Hepatic stellate cell (primary cell): ENCODE measurements at regions not wholly inside any gene's neighbourhood (a gene's known extent, or its start where the extent isn't known, plus 50 kb on each side); places are given as distances from the start of the nearest gene placed in this dataset.

Experiments
- DNase-seq: peaks from one replicate; pipeline ENCODE4 v3.0.0; 2011; ENCODE audit warnings: low spot score

DNA sequence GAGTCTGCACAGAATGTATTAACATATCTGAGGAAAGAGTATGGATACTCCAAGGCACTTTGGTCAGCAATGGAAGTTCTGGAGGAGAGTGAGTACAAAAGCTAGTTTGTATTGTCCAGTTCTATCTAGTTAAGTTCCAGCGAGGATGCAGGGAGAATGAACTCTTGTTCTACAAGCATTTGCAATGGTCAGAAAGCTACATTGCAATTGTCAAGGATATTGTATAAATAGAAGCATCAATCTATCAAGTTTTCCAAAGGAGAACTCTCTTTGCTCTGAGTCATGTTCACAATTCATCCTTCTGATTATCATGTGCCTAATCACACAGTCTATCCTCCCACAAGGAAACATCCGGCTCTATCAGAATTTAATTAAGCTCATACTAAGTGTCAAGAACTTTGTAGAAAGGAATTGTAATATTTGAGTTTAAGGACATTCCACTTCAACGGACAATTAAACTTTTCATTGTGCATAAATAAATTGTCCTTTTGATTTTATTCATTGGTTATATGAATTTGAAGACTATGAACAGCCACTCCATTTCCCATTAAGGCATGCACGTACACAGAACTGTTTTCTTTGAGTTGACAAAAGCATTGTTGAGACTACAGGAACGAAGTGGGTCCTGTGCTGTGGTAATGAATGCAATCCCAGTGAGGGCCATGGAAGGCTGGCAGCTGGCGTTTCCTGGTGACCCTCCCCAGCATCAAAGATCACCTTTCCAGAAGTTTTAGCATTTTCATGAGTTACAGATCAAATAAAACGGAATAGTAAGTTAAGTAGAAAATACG lies 973.5 kb upstream of the GOT2 start:
- no peak for DNase-seq

DNA sequence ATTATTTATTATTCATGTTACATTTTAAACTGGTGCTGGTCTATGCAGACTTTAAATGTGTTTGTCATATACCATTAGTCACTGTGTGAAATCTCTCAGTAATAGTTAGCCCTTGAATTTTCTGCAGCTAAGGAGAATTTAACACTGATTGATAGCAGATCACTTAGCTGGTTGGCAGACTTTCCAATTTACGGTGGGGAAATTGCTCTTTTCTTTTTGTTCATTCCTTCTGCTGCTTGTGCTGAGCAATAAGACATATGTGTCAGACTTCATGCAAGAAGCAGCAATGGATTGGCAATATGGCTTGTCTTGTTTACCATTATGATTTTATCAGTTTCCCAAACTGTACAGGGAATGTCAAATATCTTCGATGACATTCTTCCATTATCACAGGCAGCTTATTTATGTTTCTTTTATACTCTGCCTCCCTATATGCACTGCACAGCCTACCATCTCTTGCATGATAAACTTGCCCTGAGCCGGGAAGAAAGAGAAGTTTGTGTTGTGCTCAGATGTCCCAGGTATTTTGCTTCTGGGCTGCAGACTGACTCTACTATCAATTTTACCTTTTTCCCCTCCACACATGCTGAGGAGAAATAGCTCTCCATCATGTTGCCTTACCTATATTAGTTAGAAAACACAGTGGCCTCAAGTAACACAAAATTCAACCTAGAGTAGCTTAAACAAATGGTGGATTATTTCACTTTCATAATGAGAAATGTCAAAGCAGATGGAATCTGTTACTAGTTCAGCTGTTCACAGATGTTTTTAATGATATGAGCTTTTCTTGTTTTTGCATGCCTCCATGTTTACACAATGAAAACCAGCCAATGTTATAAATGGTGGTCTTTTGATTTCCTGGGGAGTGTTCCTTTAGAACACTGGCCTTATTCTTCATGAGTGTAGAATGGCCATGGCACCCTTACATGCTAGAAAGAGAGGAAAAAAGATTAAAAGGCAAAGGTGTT lies 968.1 kb upstream of the GOT2 start:
- no peak for DNase-seq

DNA sequence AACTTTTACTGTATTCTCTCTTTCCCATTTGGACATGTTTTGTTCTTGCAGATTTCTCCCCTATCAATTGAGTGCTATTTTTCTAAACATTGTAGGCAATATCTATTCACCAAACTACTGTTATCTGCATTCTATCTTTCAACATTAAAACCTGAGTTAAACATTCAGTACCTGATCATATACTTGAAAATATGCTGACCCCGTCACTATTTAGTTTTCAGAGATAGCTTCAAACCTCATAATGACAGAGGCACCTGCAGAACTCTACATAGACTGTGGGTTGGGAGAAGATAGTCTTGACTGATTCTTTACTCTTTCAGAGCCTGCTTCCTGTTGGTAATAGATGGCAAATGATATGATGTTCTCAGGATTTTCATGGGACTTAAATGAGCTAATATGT lies 965.7 kb upstream of the GOT2 start:
- DNase-seq, result no peak

- no peak for DNase-seq
These were observed 964.4 kb upstream of the GOT2 start for GRCh38 chr16:59698346-59699020.

- DNase-seq, result no peak
These were observed 963.6 kb upstream of the GOT2 start for GRCh38 chr16:59697761-59698160.

- DNase-seq, result no peak
These were observed 963.1 kb upstream of the GOT2 start for GRCh38 chr16:59697236-59697635.

DNA sequence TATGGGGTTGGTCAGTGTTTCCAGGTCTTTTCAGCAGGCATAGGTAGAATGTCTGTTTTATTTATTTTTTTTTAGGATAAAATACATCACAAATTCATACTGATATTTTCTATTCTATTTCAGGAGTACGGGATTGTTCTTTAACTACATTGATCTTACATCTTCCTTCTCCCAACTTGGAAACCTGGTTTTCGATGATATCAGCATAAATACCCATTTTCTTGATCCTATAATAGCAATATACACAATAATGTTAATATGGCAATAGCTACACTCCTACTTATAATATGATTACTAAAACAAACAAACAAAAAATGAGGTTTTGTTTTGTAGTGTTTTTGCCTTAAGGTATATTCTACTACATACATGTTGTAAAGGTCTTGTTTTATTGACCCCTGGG lies 962.4 kb upstream of the GOT2 start:
- no peak for DNase-seq

DNA sequence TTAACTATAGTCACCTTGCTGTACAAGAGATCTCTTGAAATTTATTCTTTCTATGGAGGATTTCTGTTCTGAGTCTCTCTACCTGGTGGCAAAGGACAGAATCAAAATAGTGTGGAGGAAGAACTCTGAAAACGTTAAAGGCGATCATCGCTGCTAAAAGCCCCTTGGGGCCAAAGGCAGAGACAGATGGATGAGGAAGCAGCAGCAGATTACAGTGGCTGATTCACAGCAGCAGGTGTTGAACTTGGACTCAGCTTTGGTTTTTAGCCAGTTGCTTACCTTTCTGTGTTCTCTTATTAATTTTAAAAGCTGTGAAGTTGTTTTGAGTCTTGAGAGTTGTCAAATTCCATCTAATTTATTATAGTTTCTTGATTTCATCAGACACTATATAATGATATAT lies 956.1 kb upstream of the GOT2 start:
- DNase-seq, result no peak

DNA sequence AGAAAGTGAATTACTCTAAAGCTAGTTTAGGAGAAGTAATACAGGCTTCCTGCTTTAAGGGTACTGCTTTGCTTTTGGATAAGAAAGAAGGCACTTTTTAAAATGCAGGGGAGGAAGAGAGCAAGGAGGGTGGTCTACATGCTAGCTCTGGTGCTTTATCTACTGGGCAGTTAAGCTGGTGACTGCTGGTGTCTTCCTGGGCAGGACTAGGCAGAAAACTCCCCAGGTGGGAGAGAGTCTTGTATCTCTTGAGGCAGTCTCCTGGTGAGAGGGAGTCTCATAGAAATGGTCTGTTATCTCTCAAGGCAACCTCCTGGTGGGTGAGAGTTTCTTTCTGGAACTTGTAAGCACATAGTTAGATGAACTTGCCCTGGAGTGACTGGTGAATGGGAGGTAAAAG lies 953.9 kb upstream of the GOT2 start:
- DNase-seq, result no peak

GRCh38 chr16:59686405-59686804 lies 952.3 kb upstream of the GOT2 start:
- DNase-seq, result no peak

- DNase-seq, result no peak
These were observed 950.8 kb upstream of the GOT2 start for GRCh38 chr16:59684911-59685310.

GRCh38 chr16:59683709-59684108 lies 949.6 kb upstream of the GOT2 start:
- DNase-seq, result no peak

GRCh38 chr16:59665618-59666220 lies 931.6 kb upstream of the GOT2 start:
- no peak for DNase-seq

DNA sequence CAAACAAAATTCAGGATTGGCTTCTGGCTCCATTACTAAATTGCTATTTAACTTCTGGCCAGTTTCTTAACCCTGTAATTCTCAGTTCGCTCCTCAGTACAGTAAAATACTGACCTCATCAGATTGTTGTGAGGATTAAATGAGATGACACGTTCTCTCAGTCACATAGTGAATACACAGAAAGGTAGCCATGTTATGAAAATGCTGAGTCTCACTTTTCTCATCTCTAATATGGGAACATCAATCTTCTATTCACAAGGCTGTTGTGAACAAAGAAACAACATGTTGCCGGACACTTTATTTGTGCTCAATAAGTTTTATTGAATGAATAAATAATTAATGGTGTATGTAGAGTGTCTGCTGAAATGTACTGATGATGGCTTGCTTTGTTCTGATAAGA lies 924.5 kb upstream of the GOT2 start:
- DNase-seq, result no peak

DNA sequence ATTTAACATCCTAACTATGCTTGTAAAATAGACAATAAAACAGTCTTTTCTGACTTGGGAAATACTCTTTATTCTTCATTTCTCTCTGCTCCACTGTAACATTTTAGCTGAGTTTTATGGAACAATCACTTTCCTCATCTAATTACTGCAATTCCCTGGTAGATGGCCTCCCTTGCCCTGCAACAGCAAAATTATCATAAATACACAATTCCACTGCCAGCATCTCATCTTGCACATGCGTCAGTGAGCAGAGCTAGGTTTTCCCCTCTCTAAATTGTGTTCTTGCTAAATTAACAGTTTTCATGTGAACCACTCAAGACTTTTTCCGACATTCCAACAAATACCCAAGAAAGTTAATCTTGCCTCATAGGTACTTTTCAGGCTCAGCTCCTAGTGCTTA lies 920.9 kb upstream of the GOT2 start:
- no peak for DNase-seq

DNA sequence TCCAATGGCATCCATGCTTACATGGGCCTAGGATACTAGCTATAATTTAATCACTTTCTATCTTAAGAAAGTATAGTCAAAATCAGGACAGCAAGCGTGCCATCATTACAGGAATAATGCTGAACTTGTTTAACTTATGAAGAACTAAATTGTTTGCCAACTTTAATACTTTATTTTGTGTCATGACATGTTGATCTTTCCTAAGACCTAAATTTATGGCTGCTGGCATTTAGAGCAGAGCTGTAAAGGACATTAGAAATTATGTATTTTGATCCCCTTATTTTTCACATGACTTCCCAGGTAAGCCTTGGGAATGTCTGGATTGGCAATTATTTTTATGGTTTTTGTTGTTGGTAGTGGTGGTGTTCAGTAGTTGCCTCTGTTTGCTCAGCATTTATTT lies 920.3 kb upstream of the GOT2 start:
- DNase-seq, result no peak

- no peak for DNase-seq
These were observed 917.5 kb upstream of the GOT2 start for GRCh38 chr16:59651662-59652061.

- DNase-seq, result no peak
These were observed 911.1 kb upstream of the GOT2 start for GRCh38 chr16:59645194-59645593.

DNA sequence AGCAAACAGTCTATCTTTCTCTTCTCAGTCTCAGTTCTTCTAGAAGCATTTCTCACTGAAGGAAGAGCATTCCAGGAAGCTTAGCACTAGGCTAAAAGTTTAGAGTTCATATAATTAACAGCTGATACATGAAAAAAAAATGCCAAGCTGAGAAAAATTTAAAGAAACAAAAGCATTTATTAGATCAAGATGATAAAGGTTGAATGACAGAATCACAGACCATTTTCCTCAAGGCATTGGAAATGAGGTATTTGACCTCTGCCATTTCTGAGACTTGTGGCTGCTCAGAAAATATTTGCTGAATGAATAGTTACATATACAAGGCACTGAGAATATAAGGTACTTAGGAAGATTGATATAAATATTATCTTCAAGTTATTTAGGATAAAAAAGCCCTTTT lies 901.6 kb upstream of the GOT2 start:
- DNase-seq, result no peak

GRCh38 chr16:59634951-59635350 lies 900.8 kb upstream of the GOT2 start:
- DNase-seq, result no peak

DNA sequence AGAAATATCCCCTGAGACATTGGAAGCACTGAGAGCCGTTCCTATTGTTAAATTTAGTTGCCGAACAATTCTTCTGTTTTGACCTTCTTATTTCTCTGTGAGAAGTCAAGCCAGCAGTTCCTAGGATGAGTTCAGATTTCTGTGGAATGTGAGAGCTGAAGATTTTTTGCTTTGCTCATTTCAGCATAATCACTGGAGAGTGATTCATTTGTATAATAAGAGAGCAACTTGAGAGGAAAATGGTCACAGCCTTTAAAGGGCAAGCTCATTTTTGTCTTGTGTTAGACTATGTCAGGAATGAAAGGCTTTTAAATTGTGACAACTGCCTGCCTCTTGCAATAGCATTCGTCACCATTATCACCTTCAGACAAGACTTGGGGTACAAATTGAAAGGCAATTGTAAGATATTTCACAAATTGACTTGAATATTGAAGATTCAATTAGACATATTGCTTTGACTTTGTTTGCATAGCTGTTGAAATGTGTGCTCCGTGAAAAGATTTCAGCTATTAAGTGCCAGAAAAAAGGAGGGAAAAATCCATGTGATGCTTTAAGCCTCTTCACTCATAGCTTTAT lies 900.0 kb upstream of the GOT2 start:
- DNase-seq, result peak; percentile 5

- DNase-seq, result peak; percentile 9
These were observed 898.2 kb upstream of the GOT2 start for GRCh38 chr16:59632276-59632855.
